ENCODE measurements at regions not wholly inside any gene's neighbourhood (a gene's known extent, or its start where the extent isn't known, plus 50 kb on each side); places are given as distances from the start of the nearest gene placed in this dataset.

GRCh38 chr20:23174821-23175220, 88.7 kb upstream of the CD93 start:
- DNase-seq (ENCODE audit: low read depth in 2 of 2): no peak

GRCh38 chr20:23167431-23167830, 81.3 kb upstream of the CD93 start:
- no peak for DNase-seq (ENCODE audit: low read depth in 2 of 2)

GRCh38 chr20:23166563-23166962, 80.4 kb upstream of the CD93 start:
- DNase-seq (ENCODE audit: low read depth in 2 of 2): no peak

GRCh38 chr20:23165964-23166363, 79.8 kb upstream of the CD93 start:
- no peak for DNase-seq (ENCODE audit: low read depth in 2 of 2)

GRCh38 chr20:23165307-23165750, 79.2 kb upstream of the CD93 start:
- DNase-seq (ENCODE audit: low read depth in 2 of 2): no peak

- DNase-seq (ENCODE audit: low read depth in 2 of 2): no peak
Observed at GRCh38 chr20:23164176-23164601, 78.1 kb upstream of the CD93 start.

GRCh38 chr20:23163562-23163961, 77.4 kb upstream of the CD93 start:
- no peak for DNase-seq (ENCODE audit: low read depth in 2 of 2)

GRCh38 chr20:23162887-23163286, 76.8 kb upstream of the CD93 start:
- DNase-seq (ENCODE audit: low read depth in 2 of 2): no peak

GRCh38 chr20:23161968-23162696, 76.0 kb upstream of the CD93 start:
- DNase-seq (ENCODE audit: low read depth in 2 of 2): no peak

GRCh38 chr20:23161244-23161891, 75.2 kb upstream of the CD93 start:
- no peak for DNase-seq (ENCODE audit: low read depth in 2 of 2)

GRCh38 chr20:23160536-23161243, 74.6 kb upstream of the CD93 start:
- DNase-seq (ENCODE audit: low read depth in 2 of 2): no peak

- DNase-seq (ENCODE audit: low read depth in 2 of 2): no peak
Observed at GRCh38 chr20:23159947-23160318, 73.8 kb upstream of the CD93 start.

- DNase-seq (ENCODE audit: low read depth in 2 of 2): no peak
Observed at GRCh38 chr20:23159256-23159946, 73.3 kb upstream of the CD93 start.

- no peak for DNase-seq (ENCODE audit: low read depth in 2 of 2)
Observed at GRCh38 chr20:23157734-23158133, 71.6 kb upstream of the CD93 start.

- no peak for DNase-seq (ENCODE audit: low read depth in 2 of 2)
Observed at GRCh38 chr20:23156842-23157423, 70.8 kb upstream of the CD93 start.

GRCh38 chr20:23156170-23156841, 70.2 kb upstream of the CD93 start:
- no peak for DNase-seq (ENCODE audit: low read depth in 2 of 2)

- no peak for DNase-seq (ENCODE audit: low read depth in 2 of 2)
Observed at GRCh38 chr20:23155141-23155590, 69.0 kb upstream of the CD93 start.

GRCh38 chr20:23153696-23154341, 67.7 kb upstream of the CD93 start:
- no peak for DNase-seq (ENCODE audit: low read depth in 2 of 2)

GRCh38 chr20:23152902-23153301, 66.8 kb upstream of the CD93 start:
- no peak for DNase-seq (ENCODE audit: low read depth in 2 of 2)

GRCh38 chr20:23152308-23152892, 66.3 kb upstream of the CD93 start:
- no peak for DNase-seq (ENCODE audit: low read depth in 2 of 2)

Data from stimulated activated CD4-positive, alpha-beta T cell treated with anti-CD3 and anti-CD28 coated beads, Interleukin-1b, Interleukin-23, amount 100 ng/mL, for 4 hours (primary cell).